ENCODE measurements at regions not wholly inside any gene's neighbourhood (a gene's known extent, or its start where the extent isn't known, plus 50 kb on each side); places are given as distances from the start of the nearest gene placed in this dataset.

DNA sequence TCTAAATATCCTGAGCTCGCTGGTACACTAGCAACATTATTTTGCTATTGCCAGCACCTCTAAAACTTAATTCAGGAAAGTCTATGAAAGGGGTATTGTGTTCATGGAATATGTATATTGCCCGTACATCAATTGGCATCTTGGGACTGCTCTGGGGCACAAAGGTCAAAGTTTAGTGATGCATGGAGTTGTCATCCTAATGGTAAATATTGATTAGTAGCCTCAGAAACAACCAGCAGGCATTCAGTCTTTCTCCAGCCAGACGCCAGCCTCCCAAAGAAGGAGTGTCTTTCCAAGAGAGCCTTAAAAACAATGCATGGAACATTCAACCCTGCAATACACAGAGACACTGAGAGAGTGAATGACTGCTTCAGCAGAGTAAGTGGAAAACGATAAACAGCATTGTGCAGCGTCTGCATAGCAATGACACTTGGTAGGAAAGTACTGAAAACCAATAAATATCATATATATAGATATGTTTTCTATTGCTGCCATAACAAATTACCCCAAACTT lies 377.3 kb downstream of the SHQ1 start:
- Histone ChIP-seq H3K9me3 (no peaks in the 10 kb centered on the region), H3K36me3 (no peaks in the 10 kb centered on the region), H3K4me3 (no peak overlapping the region), H3K27ac (no peak overlapping the region), H3K27me3 (no peaks in the 10 kb centered on the region), H3K4me1 (no peaks in the 10 kb centered on the region)
- ATAC-seq (no peak), DNase-seq (no peak)
- TF ChIP-seq, protein P1, sequence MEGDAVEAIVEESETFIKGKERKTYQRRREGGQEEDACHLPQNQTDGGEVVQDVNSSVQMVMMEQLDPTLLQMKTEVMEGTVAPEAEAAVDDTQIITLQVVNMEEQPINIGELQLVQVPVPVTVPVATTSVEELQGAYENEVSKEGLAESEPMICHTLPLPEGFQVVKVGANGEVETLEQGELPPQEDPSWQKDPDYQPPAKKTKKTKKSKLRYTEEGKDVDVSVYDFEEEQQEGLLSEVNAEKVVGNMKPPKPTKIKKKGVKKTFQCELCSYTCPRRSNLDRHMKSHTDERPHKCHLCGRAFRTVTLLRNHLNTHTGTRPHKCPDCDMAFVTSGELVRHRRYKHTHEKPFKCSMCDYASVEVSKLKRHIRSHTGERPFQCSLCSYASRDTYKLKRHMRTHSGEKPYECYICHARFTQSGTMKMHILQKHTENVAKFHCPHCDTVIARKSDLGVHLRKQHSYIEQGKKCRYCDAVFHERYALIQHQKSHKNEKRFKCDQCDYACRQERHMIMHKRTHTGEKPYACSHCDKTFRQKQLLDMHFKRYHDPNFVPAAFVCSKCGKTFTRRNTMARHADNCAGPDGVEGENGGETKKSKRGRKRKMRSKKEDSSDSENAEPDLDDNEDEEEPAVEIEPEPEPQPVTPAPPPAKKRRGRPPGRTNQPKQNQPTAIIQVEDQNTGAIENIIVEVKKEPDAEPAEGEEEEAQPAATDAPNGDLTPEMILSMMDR (IDR thresholded peaks at IDR 0.05 in 4 of 5, conservative IDR thresholded peaks at IDR 0.05 in 1 of 5): no peak
- TF ChIP-seq POLR2A (IDR thresholded peaks at IDR 0.05): no peak
- in situ Hi-C loops (cut with MboI; ENCODE audit: low sequenced_read_pairs in 4 of 4) (no loop called here), intact Hi-C loops (cut with DNase I; ENCODE audit: low total_unique reads) (no loop called here)

DNA sequence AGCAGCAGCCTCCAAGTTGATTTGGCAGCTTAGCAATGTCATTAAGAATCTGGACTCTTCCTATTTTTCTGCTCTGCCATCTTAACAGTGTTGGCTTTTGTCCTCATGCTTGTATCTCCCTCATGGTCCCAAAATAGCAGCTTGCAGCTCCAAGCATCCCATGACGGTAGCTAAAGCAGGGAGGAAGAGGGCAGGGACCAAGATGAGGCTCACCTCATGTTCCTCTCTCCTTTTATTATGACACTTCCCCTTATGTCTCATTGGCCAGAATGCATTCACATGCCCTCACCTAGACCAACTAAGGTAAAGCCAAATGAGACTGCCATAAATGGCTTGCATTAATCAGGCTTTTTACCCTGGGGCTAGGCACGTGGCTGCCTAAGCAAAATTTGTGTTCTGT lies 382.4 kb downstream of the SHQ1 start:
- intact Hi-C loops (cut with DNase I; ENCODE audit: low total_unique reads) (no loop called here), in situ Hi-C loops (cut with MboI; ENCODE audit: low sequenced_read_pairs in 4 of 4) (no loop called here)
- H3K4me3 ChIP-seq: no peak overlapping the region
- H3K4me1 ChIP-seq: peaks cover 6 to 15% of the 10 kb centered on the region in 2 donors
- no peak overlapping the region for H3K27ac ChIP-seq
- no peak for DNase-seq
- H3K36me3 ChIP-seq: no peaks in the 10 kb centered on the region
- H3K9me3 ChIP-seq: no peaks in the 10 kb centered on the region
- ATAC-seq: no peak
- no peak for TF ChIP-seq POLR2A (IDR thresholded peaks at IDR 0.05)
- TF ChIP-seq, protein P1 (IDR thresholded peaks at IDR 0.05 in 4 of 5, conservative IDR thresholded peaks at IDR 0.05 in 1 of 5): no peak
- no peaks in the 10 kb centered on the region for H3K27me3 ChIP-seq

DNA sequence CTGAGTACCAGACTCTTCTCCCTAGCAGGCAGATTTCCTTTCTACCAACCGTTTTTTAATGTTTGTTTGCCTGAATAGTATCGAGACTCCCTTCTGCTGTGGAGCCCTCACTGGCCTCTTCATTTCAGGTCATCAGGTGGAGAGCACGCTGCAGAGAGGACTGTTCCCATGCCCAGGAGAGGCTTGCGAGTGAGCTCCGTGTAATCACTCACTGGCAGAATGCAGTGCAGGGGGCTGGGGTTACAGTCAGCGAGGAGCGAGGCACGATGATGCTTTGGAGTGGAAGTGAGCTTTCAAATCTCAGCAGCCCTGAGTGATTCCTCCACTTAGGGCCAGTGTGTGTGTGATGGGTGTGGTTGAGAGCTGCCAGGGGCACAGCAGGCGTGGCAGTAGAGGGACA lies 385.2 kb downstream of the SHQ1 start:
- no peak overlapping the region for H3K4me3 ChIP-seq
- in situ Hi-C loops (cut with MboI; ENCODE audit: low sequenced_read_pairs in 4 of 4): no loop called here

DNA sequence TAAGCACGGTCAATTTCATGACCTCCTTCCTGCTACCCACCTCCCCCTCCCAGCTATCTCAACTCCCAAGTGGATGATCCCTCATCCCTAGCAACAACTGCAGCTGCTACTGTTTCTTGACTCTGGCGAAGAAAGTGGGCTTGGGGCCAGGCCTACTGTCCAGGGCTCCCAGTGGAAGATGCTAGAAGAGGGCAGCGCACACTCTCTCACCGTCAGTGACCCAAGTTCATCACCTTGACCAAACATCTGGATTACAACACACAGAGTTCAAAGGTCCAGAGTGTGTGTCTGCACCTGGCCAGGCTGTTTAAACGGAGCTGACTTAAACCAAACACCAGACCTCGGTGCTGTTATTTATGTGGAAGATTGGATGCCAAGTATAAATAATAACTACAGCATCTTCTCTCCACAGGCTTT lies 385.6 kb downstream of the SHQ1 start:
- TF ChIP-seq, protein P1 (IDR thresholded peaks at IDR 0.05 in 4 of 5, conservative IDR thresholded peaks at IDR 0.05 in 1 of 5): no peak
- no peak for TF ChIP-seq POLR2A (IDR thresholded peaks at IDR 0.05)
- Histone ChIP-seq H3K4me1 (peaks cover 6 to 15% of the 10 kb centered on the region in 2 donors), H3K36me3 (no peaks in the 10 kb centered on the region), H3K9me3 (no peaks in the 10 kb centered on the region), H3K4me3 (no peak overlapping the region), H3K27ac (no peak overlapping the region), H3K27me3 (no peaks in the 10 kb centered on the region)
- no peak for ATAC-seq
- in situ Hi-C loops (cut with MboI; ENCODE audit: low sequenced_read_pairs in 4 of 4) (no loop called here), intact Hi-C loops (cut with DNase I; ENCODE audit: low total_unique reads) (no loop called here)
- DNase-seq: peak in 1 of 2 donors; percentile 31

More for the DNA sequence above, 385.2 kb downstream of the SHQ1 start:
- Histone ChIP-seq H3K9me3 (no peaks in the 10 kb centered on the region), H3K27ac (no peak overlapping the region), H3K36me3 (no peaks in the 10 kb centered on the region), H3K27me3 (no peaks in the 10 kb centered on the region), H3K4me1 (peaks cover 6 to 15% of the 10 kb centered on the region in 2 donors)
- TF ChIP-seq, protein P1 (IDR thresholded peaks at IDR 0.05 in 4 of 5, conservative IDR thresholded peaks at IDR 0.05 in 1 of 5): no peak
- no peak for TF ChIP-seq POLR2A (IDR thresholded peaks at IDR 0.05)
- ATAC-seq (no peak), DNase-seq (no peak)
- intact Hi-C loops (cut with DNase I; ENCODE audit: low total_unique reads): no loop called here

DNA sequence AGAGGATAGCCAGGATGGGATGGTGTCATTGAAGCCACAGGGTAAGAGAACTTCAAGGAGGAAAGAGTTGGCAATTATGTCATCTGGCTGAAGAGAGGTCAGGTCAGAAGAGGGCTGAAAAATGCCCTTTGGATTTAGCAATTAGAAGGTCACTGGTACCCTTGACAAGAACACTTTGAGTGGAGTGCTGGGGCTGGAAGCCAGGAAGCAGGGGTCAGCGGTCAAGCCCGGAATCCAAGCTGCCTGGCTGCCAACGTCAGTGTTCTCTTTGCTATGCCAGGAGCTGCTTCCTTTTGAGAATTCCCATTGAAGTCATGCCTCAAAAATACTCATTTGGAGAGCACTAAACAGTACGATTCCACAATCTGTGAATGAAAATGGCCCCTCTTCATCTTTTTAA lies 386.5 kb downstream of the SHQ1 start:
- in situ Hi-C loops (cut with MboI; ENCODE audit: low sequenced_read_pairs in 4 of 4) (no loop called here), intact Hi-C loops (cut with DNase I; ENCODE audit: low total_unique reads) (no loop called here)
- H3K9me3 ChIP-seq: no peaks in the 10 kb centered on the region
- DNase-seq (no peak), ATAC-seq (peak in 1 of 2 donors; percentile 24)
- no peak overlapping the region for H3K27ac ChIP-seq
- no peak for TF ChIP-seq POLR2A (IDR thresholded peaks at IDR 0.05)
- TF ChIP-seq, protein P1 (IDR thresholded peaks at IDR 0.05 in 4 of 5, conservative IDR thresholded peaks at IDR 0.05 in 1 of 5): no peak
- no peaks in the 10 kb centered on the region for H3K36me3 ChIP-seq
- no peak overlapping the region for H3K4me3 ChIP-seq
- no peaks in the 10 kb centered on the region for H3K27me3 ChIP-seq
- peaks cover 6 to 15% of the 10 kb centered on the region in 2 donors for H3K4me1 ChIP-seq

Measured in gastrocnemius medialis (tissue), 4 donors.